ENCODE measurements at regions not wholly inside any gene's neighbourhood (a gene's known extent, or its start where the extent isn't known, plus 50 kb on each side); places are given as distances from the start of the nearest gene placed in this dataset.

DNA sequence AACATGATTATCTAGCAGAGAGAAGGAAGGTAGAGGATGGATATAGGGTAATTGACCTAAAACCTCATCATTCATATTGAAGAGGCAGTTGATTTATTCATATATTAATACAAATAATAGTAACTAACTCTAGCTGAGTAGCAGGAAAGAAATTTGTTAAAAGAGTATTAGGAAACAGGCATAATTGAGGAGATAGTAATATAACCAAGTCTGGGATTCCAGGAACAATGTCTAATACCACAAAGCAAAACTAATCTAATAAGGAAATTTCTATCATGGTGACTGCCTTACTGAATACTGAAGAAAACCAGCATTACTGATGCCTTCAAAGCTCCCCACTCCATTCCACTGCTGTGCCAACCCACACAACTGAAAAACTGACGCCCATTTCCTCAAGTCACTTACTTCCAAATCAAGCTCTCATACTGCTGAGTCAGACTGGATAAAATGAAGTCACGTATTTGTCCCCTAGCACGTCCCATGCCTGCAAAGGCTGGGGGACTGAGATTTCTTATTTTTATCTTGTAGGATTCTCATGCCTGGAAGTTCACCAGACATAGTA, 153.9 kb downstream of the SMC2 start:
- no peak overlapping the region for H3K27ac Mint-ChIP-seq
- ChIA-PET CTCF (no interaction called here), POLR2A (no interaction called here)
- Histone ChIP-seq H3K4me1 (ENCODE audit: insufficient read depth, low read length) (no peaks in the 10 kb centered on the region), H3K4me3 (ENCODE audit: low read length) (no peak overlapping the region), H3K9me3 (ENCODE audit: control insufficient read depth in 1 of 2, insufficient read depth in 1 of 2, low read length in 2 of 2) (no peaks in the 10 kb centered on the region), H3K27ac (ENCODE audit: low read depth in 1 of 2, low read length in 2 of 2) (no peak overlapping the region), H3K36me3 (ENCODE audit: insufficient read depth, low read length) (no peaks in the 10 kb centered on the region), H3K27me3 (ENCODE audit: control insufficient read depth in 1 of 2, insufficient read depth in 2 of 2, low read length in 2 of 2) (no peaks in the 10 kb centered on the region)
- TF ChIP-seq, protein P1, sequence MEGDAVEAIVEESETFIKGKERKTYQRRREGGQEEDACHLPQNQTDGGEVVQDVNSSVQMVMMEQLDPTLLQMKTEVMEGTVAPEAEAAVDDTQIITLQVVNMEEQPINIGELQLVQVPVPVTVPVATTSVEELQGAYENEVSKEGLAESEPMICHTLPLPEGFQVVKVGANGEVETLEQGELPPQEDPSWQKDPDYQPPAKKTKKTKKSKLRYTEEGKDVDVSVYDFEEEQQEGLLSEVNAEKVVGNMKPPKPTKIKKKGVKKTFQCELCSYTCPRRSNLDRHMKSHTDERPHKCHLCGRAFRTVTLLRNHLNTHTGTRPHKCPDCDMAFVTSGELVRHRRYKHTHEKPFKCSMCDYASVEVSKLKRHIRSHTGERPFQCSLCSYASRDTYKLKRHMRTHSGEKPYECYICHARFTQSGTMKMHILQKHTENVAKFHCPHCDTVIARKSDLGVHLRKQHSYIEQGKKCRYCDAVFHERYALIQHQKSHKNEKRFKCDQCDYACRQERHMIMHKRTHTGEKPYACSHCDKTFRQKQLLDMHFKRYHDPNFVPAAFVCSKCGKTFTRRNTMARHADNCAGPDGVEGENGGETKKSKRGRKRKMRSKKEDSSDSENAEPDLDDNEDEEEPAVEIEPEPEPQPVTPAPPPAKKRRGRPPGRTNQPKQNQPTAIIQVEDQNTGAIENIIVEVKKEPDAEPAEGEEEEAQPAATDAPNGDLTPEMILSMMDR (IDR thresholded peaks at IDR 0.05): no peak
- ATAC-seq (ENCODE audit: poor library complexity): no peak
- H3K4me1 Mint-ChIP-seq (ENCODE audit: low read depth): no peaks in the 10 kb centered on the region
- DNase-seq: no peak
- H3K4me3 Mint-ChIP-seq: no peak overlapping the region
- H3K36me3 Mint-ChIP-seq (ENCODE audit: low read depth): no peaks in the 10 kb centered on the region
- intact Hi-C loops (cut with DNase I, micrococcal nuclease): no loop called here
- H3K9me3 Mint-ChIP-seq: peaks cover 8% of the 10 kb centered on the region
- no peaks in the 10 kb centered on the region for H3K27me3 Mint-ChIP-seq

- Mint-ChIP-seq H3K27ac (no peak overlapping the region), H3K36me3 (ENCODE audit: low read depth) (no peaks in the 10 kb centered on the region), H3K27me3 (peaks cover 5% of the 10 kb centered on the region), H3K9me3 (peaks cover 15% of the 10 kb centered on the region), H3K4me1 (ENCODE audit: low read depth) (no peaks in the 10 kb centered on the region), H3K4me3 (no peak overlapping the region)
- Histone ChIP-seq H3K27me3 (ENCODE audit: control insufficient read depth in 1 of 2, insufficient read depth in 2 of 2, low read length in 2 of 2) (no peaks in the 10 kb centered on the region), H3K4me3 (ENCODE audit: low read length) (no peak overlapping the region), H3K36me3 (ENCODE audit: insufficient read depth, low read length) (no peaks in the 10 kb centered on the region), H3K27ac (ENCODE audit: low read depth in 1 of 2, low read length in 2 of 2) (no peak overlapping the region), H3K4me1 (ENCODE audit: insufficient read depth, low read length) (no peaks in the 10 kb centered on the region), H3K9me3 (ENCODE audit: control insufficient read depth in 1 of 2, insufficient read depth in 1 of 2, low read length in 2 of 2) (no peaks in the 10 kb centered on the region)
- TF ChIP-seq, protein P1 (IDR thresholded peaks at IDR 0.05): no peak
- ChIA-PET POLR2A (no interaction called here), CTCF (no interaction called here)
- no peak for DNase-seq
- intact Hi-C loops (cut with DNase I, micrococcal nuclease): no loop called here
- ATAC-seq (ENCODE audit: poor library complexity): no peak
These were observed 162.1 kb downstream of the SMC2 start for GRCh38 chr9:104256031-104256695.

- no peak for ATAC-seq (ENCODE audit: poor library complexity)
- H3K36me3 ChIP-seq (ENCODE audit: insufficient read depth, low read length): no peaks in the 10 kb centered on the region
- no peaks in the 10 kb centered on the region for H3K4me1 Mint-ChIP-seq (ENCODE audit: low read depth)
- no peak overlapping the region for H3K27ac ChIP-seq (ENCODE audit: low read depth in 1 of 2, low read length in 2 of 2)
- TF ChIP-seq, protein P1 (IDR thresholded peaks at IDR 0.05): no peak
- no peak overlapping the region for H3K27ac Mint-ChIP-seq
- H3K4me1 ChIP-seq (ENCODE audit: insufficient read depth, low read length): no peaks in the 10 kb centered on the region
- H3K4me3 Mint-ChIP-seq: no peak overlapping the region
- H3K4me3 ChIP-seq (ENCODE audit: low read length): no peak overlapping the region
- DNase-seq: no peak
- peaks cover 5% of the 10 kb centered on the region for H3K27me3 Mint-ChIP-seq
- peaks cover 15% of the 10 kb centered on the region for H3K9me3 Mint-ChIP-seq
- no peaks in the 10 kb centered on the region for H3K36me3 Mint-ChIP-seq (ENCODE audit: low read depth)
- H3K27me3 ChIP-seq (ENCODE audit: control insufficient read depth in 1 of 2, insufficient read depth in 2 of 2, low read length in 2 of 2): no peaks in the 10 kb centered on the region
- CTCF ChIA-PET: no interaction called here
- intact Hi-C loops (cut with DNase I, micrococcal nuclease): no loop called here
- H3K9me3 ChIP-seq (ENCODE audit: control insufficient read depth in 1 of 2, insufficient read depth in 1 of 2, low read length in 2 of 2): no peaks in the 10 kb centered on the region
- POLR2A ChIA-PET: no interaction called here
These were observed 162.6 kb downstream of the SMC2 start for GRCh38 chr9:104256696-104257062.
